ENCODE measurements at regions not wholly inside any gene's neighbourhood (a gene's known extent, or its start where the extent isn't known, plus 50 kb on each side); places are given as distances from the start of the nearest gene placed in this dataset.
"Not testable (repeated sequence)": the region's sequence is repeated elsewhere in the genome, so short reads cannot be mapped to it uniquely, and the experiment has no call there.

- POLR2A ChIA-PET; H3K4me3 ChIP-seq (ENCODE audit: low read depth, low read length); H3K27ac ChIP-seq (ENCODE audit: low read depth, low read length); H3K27me3 ChIP-seq (ENCODE audit: control insufficient read depth, insufficient read depth, low read length); DNase-seq (ENCODE audit: low read depth, low spot score); H3K9me3 ChIP-seq (ENCODE audit: control insufficient read depth, insufficient read depth, low read length); CTCF ChIA-PET: not testable (repeated sequence)
Observed at GRCh38 chr19:23984911-23985310, 70.2 kb downstream of the ZNF726 start.

DNA sequence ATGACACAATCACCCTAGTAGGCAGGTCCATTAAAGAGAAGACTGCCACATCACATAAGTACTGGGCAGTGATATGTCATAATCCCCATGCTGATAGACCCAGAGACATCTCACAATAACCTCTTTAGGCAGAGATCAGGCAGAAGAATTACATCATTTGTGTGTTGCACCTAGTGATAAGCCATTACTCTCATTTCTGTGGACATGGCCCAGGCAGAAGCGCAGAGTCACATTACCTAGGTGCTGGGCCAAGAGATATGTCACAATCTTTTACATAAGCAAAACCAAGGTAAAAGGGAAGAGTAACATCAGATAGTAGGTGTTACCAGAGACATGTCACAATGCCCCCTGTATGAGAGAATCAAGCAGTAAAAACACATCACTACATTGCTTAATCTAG is 71.9 kb downstream of the ZNF726 start:
- Histone ChIP-seq H3K9me3 (ENCODE audit: control insufficient read depth, insufficient read depth, low read length) (peaks cover 4% of the 10 kb centered on the region; the same call in 1 of the 2 replicates), H3K27me3 (ENCODE audit: control insufficient read depth, insufficient read depth, low read length) (no peaks in the 10 kb centered on the region), H3K27ac (ENCODE audit: low read depth, low read length) (no peak overlapping the region), H3K4me3 (ENCODE audit: low read depth, low read length) (no peak overlapping the region)
- no peak for DNase-seq (ENCODE audit: low read depth, low spot score)
- ChIA-PET POLR2A (no interaction called here), CTCF (no interaction called here)
- TF ChIP-seq, protein P1, sequence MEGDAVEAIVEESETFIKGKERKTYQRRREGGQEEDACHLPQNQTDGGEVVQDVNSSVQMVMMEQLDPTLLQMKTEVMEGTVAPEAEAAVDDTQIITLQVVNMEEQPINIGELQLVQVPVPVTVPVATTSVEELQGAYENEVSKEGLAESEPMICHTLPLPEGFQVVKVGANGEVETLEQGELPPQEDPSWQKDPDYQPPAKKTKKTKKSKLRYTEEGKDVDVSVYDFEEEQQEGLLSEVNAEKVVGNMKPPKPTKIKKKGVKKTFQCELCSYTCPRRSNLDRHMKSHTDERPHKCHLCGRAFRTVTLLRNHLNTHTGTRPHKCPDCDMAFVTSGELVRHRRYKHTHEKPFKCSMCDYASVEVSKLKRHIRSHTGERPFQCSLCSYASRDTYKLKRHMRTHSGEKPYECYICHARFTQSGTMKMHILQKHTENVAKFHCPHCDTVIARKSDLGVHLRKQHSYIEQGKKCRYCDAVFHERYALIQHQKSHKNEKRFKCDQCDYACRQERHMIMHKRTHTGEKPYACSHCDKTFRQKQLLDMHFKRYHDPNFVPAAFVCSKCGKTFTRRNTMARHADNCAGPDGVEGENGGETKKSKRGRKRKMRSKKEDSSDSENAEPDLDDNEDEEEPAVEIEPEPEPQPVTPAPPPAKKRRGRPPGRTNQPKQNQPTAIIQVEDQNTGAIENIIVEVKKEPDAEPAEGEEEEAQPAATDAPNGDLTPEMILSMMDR (IDR thresholded peaks at IDR 0.05; ENCODE audit: low read depth, low read length) = no peak

DNA sequence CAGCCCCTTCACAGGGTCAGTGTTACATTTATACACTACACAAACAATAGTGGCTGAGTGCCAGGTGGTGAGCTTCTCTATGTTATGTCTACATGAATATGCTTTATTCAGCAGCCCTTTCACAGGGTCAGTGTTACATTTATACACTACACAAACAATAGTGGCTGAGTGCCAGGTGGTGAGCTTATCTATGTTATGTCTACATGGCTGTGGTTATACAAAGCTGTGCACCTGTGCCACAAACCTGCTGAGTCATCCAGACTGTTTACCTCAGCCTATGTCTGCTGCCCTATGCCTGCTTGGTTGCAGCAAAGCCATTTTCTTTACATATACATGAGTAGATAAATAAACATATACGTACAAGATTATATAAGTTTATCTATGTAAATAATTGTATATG is 76.5 kb downstream of the ZNF726 start:
- H3K9me3 ChIP-seq (ENCODE audit: control insufficient read depth, insufficient read depth, low read length) = no peaks in the 10 kb centered on the region; the same call in 1 of the 2 replicates
- H3K4me3 ChIP-seq (ENCODE audit: low read depth, low read length) = no peak overlapping the region
- TF ChIP-seq, protein P1 (IDR thresholded peaks at IDR 0.05; ENCODE audit: low read depth, low read length) = no peak
- no peak overlapping the region for H3K27ac ChIP-seq (ENCODE audit: low read depth, low read length)
- no peaks in the 10 kb centered on the region for H3K27me3 ChIP-seq (ENCODE audit: control insufficient read depth, insufficient read depth, low read length)
- DNase-seq (ENCODE audit: low read depth, low spot score) = no peak
- CTCF ChIA-PET = no interaction called here
- POLR2A ChIA-PET = no interaction called here

- DNase-seq (ENCODE audit: low read depth, low spot score) = no peak
- POLR2A ChIA-PET = no interaction called here
- peaks cover 7% of the 10 kb centered on the region for H3K9me3 ChIP-seq (ENCODE audit: control insufficient read depth, insufficient read depth, low read length)
- CTCF ChIA-PET = no interaction called here
- H3K27ac ChIP-seq (ENCODE audit: low read depth, low read length) = no peak overlapping the region
- H3K27me3 ChIP-seq (ENCODE audit: control insufficient read depth, insufficient read depth, low read length) = no peaks in the 10 kb centered on the region
- H3K4me3 ChIP-seq (ENCODE audit: low read depth, low read length) = no peak overlapping the region
- TF ChIP-seq, protein P1 (IDR thresholded peaks at IDR 0.05; ENCODE audit: low read depth, low read length) = no peak
Observed at GRCh38 chr19:23992348-23992747, 77.7 kb downstream of the ZNF726 start.

DNA sequence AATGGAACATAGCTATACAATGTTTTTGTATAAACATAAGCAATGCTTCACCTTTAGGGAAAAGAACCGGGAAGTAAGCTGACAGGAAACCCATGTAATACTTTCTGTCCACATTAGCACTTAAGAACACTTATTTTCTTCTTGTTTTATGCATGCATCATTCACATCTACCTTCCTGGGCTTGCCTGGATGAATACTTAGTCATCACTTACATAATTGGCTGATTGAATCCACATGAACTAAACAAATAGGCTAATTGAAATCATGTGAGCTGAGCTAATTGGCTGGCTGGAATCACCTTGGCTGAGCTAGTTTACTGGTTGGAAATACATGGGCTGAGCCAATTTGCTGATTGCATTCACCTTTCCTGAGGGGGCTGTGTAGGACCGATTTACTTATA is 78.8 kb downstream of the ZNF726 start:
- Histone ChIP-seq H3K4me3 (ENCODE audit: low read depth, low read length) (no peak overlapping the region), H3K9me3 (ENCODE audit: control insufficient read depth, insufficient read depth, low read length) (peaks cover 18% of the 10 kb centered on the region), H3K27ac (ENCODE audit: low read depth, low read length) (no peak overlapping the region), H3K27me3 (ENCODE audit: control insufficient read depth, insufficient read depth, low read length) (no peaks in the 10 kb centered on the region)
- TF ChIP-seq, protein P1 (IDR thresholded peaks at IDR 0.05; ENCODE audit: low read depth, low read length) = no peak
- DNase-seq (ENCODE audit: low read depth, low spot score) = no peak
- ChIA-PET CTCF (no interaction called here), POLR2A (no interaction called here)

GRCh38 chr19:23996549-23996948 is 81.9 kb downstream of the ZNF726 start:
- TF ChIP-seq, protein P1 (IDR thresholded peaks at IDR 0.05; ENCODE audit: low read depth, low read length) = peak; percentile 22; the same call in 1 of the 2 replicates

More at GRCh38 chr19:23996549-23996948, 81.9 kb downstream of the ZNF726 start:
- Histone ChIP-seq H3K27ac (ENCODE audit: low read depth, low read length) (no peak overlapping the region), H3K4me3 (ENCODE audit: low read depth, low read length) (no peak overlapping the region), H3K9me3 (ENCODE audit: control insufficient read depth, insufficient read depth, low read length) (peaks cover 39% of the 10 kb centered on the region), H3K27me3 (ENCODE audit: control insufficient read depth, insufficient read depth, low read length) (no peaks in the 10 kb centered on the region)
- no peak for DNase-seq (ENCODE audit: low read depth, low spot score)
- ChIA-PET CTCF (no interaction called here), POLR2A (no interaction called here)

All from AG04450 (cell line).